Tibial nerve (tissue), 4 donors: ENCODE measurements at regions not wholly inside any gene's neighbourhood (a gene's known extent, or its start where the extent isn't known, plus 50 kb on each side); places are given as distances from the start of the nearest gene placed in this dataset.

Experiments
- CTCF ChIP-seq, 5 experiments: fragments of 200-600 bp in 3 of 5; fragments of 450-650 bp in 2 of 5; sonication (generic) in 3 of 5; IDR thresholded peaks; one replicate each; pipeline ENCODE4 v1.5.1; 2016 to 2019; ENCODE audit warnings: antibody characterized with exemption in 5 of 5, mild to moderate bottlenecking in 3 of 5, moderate library complexity in 2 of 5
- EP300 ChIP-seq, 2 donors: sonication (generic); formaldehyde crosslinking; IDR thresholded peaks; one replicate each; pipeline ENCODE4 v1.6.1; 2017; ENCODE audit warnings: antibody characterized with exemption in 2 of 2, mild to moderate bottlenecking in 1 of 2
- POLR2A ChIP-seq, 2 donors: fragments of 450-650 bp; IDR thresholded peaks; one replicate each; pipeline ENCODE4 v1.6.1; 2017; ENCODE audit warnings: antibody characterized with exemption in 2 of 2, mild to moderate bottlenecking in 2 of 2, moderate library complexity in 2 of 2

GRCh38 chr3:182729903-182730674 is 63.2 kb upstream of the ATP11B start:
- TF ChIP-seq POLR2A (IDR thresholded peaks at IDR 0.05): no peak
- no peak for TF ChIP-seq CTCF (IDR thresholded peaks at IDR 0.05)
- TF ChIP-seq EP300 (IDR thresholded peaks at IDR 0.05): no peak
